ENCODE measurements at regions not wholly inside any gene's neighbourhood (a gene's known extent, or its start where the extent isn't known, plus 50 kb on each side); places are given as distances from the start of the nearest gene placed in this dataset.

GRCh38 chr2:2871480-2872308 lies 505.9 kb downstream of the EIPR1 start:
- H3K27ac ChIP-seq, result no peak overlapping the region
- TF ChIP-seq CTCF (IDR thresholded peaks at IDR 0.05), result no peak
- no peak overlapping the region for H3K4me3 ChIP-seq
- peaks cover 0 to 2% (median 0%) of the 10 kb centered on the region in 3 donors for H3K27me3 ChIP-seq (ENCODE audit: insufficient read depth in 3 of 3, low read length in 2 of 3)
- ATAC-seq (peak in 1 of 4 donors; percentile 40), DNase-seq (no peak)
- H3K4me1 ChIP-seq, result no peaks in the 10 kb centered on the region
- no peaks in the 10 kb centered on the region for H3K36me3 ChIP-seq (ENCODE audit: insufficient read depth in 1 of 2, low read depth in 1 of 2)
- intact Hi-C loops (cut with DNase I), result no loop called here
- H3K9me3 ChIP-seq, result no peaks in the 10 kb centered on the region
- WGBS, 3 donors, result 80 to 89% (median 84%) methylated on average over 22 of the region's 22 CpGs

- Histone ChIP-seq H3K4me1 (no peaks in the 10 kb centered on the region), H3K9me3 (no peaks in the 10 kb centered on the region), H3K27me3 (ENCODE audit: insufficient read depth in 3 of 3, low read length in 2 of 3) (peaks cover 0 to 7% (median 0%) of the 10 kb centered on the region in 3 donors), H3K27ac (no peak overlapping the region), H3K4me3 (no peak overlapping the region), H3K36me3 (ENCODE audit: insufficient read depth in 1 of 2, low read depth in 1 of 2) (no peaks in the 10 kb centered on the region)
- 37 to 52% (median 48%) methylated on average over 5 of the region's 5 CpGs for WGBS, 3 donors
- DNase-seq (no peak), ATAC-seq (no peak)
- intact Hi-C loops (cut with DNase I), result no loop called here
- TF ChIP-seq CTCF (IDR thresholded peaks at IDR 0.05), result no peak
These were observed 507.5 kb downstream of the EIPR1 start for GRCh38 chr2:2870106-2870505.

DNA sequence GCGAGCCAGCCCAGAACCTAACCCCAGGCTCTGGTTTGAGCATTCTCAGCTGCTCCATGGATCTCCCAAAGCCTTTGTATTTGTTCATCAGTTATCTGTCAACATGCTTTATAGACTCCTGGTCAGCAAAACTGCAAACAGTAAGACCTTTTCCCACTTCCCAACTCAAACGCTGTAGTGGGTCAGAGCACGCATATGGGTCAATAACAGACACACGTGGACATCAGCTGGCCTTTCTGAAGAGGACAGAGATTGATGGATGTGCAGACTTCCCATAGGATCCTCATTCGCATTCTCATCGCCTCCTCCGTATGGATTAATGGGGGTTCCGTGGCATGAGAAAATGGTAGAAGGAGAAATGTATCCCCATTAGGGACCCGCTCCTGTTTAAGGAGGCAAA lies 508.1 kb downstream of the EIPR1 start:
- Histone ChIP-seq H3K27me3 (ENCODE audit: insufficient read depth in 3 of 3, low read length in 2 of 3) (peaks cover 0 to 7% (median 0%) of the 10 kb centered on the region in 3 donors), H3K4me1 (no peaks in the 10 kb centered on the region), H3K4me3 (no peak overlapping the region), H3K27ac (no peak overlapping the region), H3K36me3 (ENCODE audit: insufficient read depth in 1 of 2, low read depth in 1 of 2) (no peaks in the 10 kb centered on the region), H3K9me3 (no peaks in the 10 kb centered on the region)
- DNase-seq (no peak), ATAC-seq (no peak)
- no peak for TF ChIP-seq CTCF (IDR thresholded peaks at IDR 0.05)
- intact Hi-C loops (cut with DNase I), result no loop called here
- 86 to 92% (median 90%) methylated on average over 9 of the region's 9 CpGs for WGBS, 3 donors

DNA sequence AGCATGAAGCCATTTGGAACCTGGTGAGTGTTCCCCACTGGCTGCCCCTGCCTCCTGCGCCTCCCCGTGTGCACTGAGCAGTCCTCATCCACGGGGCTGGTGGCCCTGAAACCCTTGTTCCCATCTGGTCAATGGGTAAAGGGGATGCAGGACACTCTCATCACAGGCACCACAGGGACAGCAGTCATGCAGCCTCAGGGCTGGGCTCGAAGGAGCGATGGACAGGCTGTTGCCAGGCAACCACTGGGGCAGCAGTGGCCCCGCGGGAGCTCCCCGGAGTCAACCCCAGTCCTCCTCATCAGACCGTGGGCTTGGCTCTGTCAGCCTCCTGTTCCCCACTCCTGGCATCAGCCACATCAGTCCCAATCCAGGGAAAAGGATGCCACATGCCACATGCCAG lies 509.5 kb downstream of the EIPR1 start:
- TF ChIP-seq CTCF (IDR thresholded peaks at IDR 0.05), result no peak
- peaks cover 0 to 7% (median 0%) of the 10 kb centered on the region in 3 donors for H3K27me3 ChIP-seq (ENCODE audit: insufficient read depth in 3 of 3, low read length in 2 of 3)
- intact Hi-C loops (cut with DNase I), result no loop called here
- no peaks in the 10 kb centered on the region for H3K36me3 ChIP-seq (ENCODE audit: insufficient read depth in 1 of 2, low read depth in 1 of 2)
- H3K4me3 ChIP-seq, result no peak overlapping the region
- no peak for ATAC-seq
- no peaks in the 10 kb centered on the region for H3K4me1 ChIP-seq
- H3K27ac ChIP-seq, result no peak overlapping the region
- no peaks in the 10 kb centered on the region for H3K9me3 ChIP-seq
- DNase-seq, result no peak
- WGBS, 3 donors, result 23 to 41% (median 25%) methylated on average over 7 to 9 of the region's 9 CpGs
